HL-60 (cell line): ENCODE measurements at regions not wholly inside any gene's neighbourhood (a gene's known extent, or its start where the extent isn't known, plus 50 kb on each side); places are given as distances from the start of the nearest gene placed in this dataset.

Source experiments
- CTCF ChIP-seq: IDR thresholded peaks from one replicate; pipeline ENCODE4 v1.5.1; 2011; ENCODE audit warnings: low read length, control low read depth, inconsistent platforms; ENCODE audit not compliant: insufficient read depth
- POLR2AphosphoS5 ChIP-seq: IDR thresholded peaks from 2 replicates; pipeline ENCODE4 v1.6.1; 2012; ENCODE audit warnings: low read depth
- REST ChIP-seq: IDR thresholded peaks from 2 replicates; pipeline ENCODE4 v1.6.1; 2012; ENCODE audit warnings: low read depth; ENCODE audit not compliant: insufficient replicate concordance

GRCh38 chr5:165139262-165139661 is 1633.8 kb downstream of the MAT2B start:
- no peak for TF ChIP-seq CTCF
- no peak for TF ChIP-seq POLR2AphosphoS5
- TF ChIP-seq REST, result no peak
